AG04450 (cell line): ENCODE measurements at regions not wholly inside any gene's neighbourhood (a gene's known extent, or its start where the extent isn't known, plus 50 kb on each side); places are given as distances from the start of the nearest gene placed in this dataset.

Experiments used
- CTCF ChIA-PET: fragments of 300-600, 350-600 bp; formaldehyde crosslinking; extraction: SDS; loops from one replicate; lab custom pipeline; 2022; ENCODE audit warnings: antibody characterized with exemption, inconsistent platforms; lab: Charles Lee
- POLR2A ChIA-PET: fragments of 350-600 bp; formaldehyde crosslinking; extraction: SDS; loops from one replicate; lab custom pipeline; 2021; ENCODE audit warnings: antibody characterized with exemption, inconsistent platforms; lab: Yijun Ruan, JAX
- DNase-seq: peaks from one replicate; pipeline ENCODE4 v3.0.0-alpha.2; 2011; ENCODE audit warnings: low read depth, low spot score
- H3K27ac ChIP-seq: one replicate; pipeline ENCODE4 v1.5.1; 2012; ENCODE audit warnings: low read depth, low read length, control low read depth
- H3K27me3 ChIP-seq: one replicate; pipeline ENCODE4 v1.6.0; 2012; ENCODE audit warnings: low read length; ENCODE audit not compliant: control insufficient read depth, insufficient read depth
- H3K4me3 ChIP-seq: 2 replicates; pipeline ENCODE4 v1.5.1; 2011; ENCODE audit warnings: mild to moderate bottlenecking, low read depth, low read length, control low read depth
- H3K9me3 ChIP-seq: 2 replicates; pipeline ENCODE4 v1.5.1; 2012; ENCODE audit warnings: low read length; ENCODE audit not compliant: control insufficient read depth, insufficient read depth
- TF ChIP-seq, protein P1 (sequence below): IDR thresholded peaks from 2 replicates; pipeline ENCODE4 v1.5.1; 2011; ENCODE audit warnings: low read depth, low read length, control low read depth, inconsistent platforms

DNA sequence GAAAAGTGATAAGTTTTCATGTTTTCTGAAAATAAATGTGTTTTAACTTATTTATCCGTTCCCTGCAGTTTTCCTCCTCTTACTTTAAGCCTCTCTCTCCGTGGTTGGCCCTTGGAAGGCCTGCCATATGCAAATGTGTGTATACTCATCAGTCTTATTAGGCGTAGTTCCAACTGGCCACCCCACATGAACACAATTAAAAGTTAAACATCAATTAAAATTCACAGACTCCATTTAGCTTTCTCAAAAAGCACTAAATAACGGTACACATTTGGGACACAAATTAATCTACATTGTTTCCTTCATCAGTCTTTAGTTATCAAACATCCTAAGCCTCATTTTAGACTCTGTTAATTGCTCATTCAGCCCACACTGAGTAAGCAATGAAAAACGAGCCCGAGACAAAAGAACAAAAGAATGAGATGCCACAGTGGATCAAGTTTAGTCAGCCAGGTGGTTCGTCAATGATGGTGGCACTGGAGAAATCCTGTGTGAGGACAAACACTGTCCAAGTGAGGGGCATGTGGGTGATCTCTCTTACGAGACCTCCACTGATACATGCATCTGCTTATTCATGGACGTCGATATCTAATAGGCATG is 76.0 kb upstream of the TMCC3 start:
- H3K27me3 ChIP-seq: peaks cover 6% of the 10 kb centered on the region
- no peak overlapping the region for H3K27ac ChIP-seq
- no peak for DNase-seq
- ChIA-PET CTCF (no interaction called here), POLR2A (no interaction called here)
- H3K9me3 ChIP-seq: no peaks in the 10 kb centered on the region
- TF ChIP-seq, protein P1, sequence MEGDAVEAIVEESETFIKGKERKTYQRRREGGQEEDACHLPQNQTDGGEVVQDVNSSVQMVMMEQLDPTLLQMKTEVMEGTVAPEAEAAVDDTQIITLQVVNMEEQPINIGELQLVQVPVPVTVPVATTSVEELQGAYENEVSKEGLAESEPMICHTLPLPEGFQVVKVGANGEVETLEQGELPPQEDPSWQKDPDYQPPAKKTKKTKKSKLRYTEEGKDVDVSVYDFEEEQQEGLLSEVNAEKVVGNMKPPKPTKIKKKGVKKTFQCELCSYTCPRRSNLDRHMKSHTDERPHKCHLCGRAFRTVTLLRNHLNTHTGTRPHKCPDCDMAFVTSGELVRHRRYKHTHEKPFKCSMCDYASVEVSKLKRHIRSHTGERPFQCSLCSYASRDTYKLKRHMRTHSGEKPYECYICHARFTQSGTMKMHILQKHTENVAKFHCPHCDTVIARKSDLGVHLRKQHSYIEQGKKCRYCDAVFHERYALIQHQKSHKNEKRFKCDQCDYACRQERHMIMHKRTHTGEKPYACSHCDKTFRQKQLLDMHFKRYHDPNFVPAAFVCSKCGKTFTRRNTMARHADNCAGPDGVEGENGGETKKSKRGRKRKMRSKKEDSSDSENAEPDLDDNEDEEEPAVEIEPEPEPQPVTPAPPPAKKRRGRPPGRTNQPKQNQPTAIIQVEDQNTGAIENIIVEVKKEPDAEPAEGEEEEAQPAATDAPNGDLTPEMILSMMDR: no peak
- H3K4me3 ChIP-seq: no peak overlapping the region

DNA sequence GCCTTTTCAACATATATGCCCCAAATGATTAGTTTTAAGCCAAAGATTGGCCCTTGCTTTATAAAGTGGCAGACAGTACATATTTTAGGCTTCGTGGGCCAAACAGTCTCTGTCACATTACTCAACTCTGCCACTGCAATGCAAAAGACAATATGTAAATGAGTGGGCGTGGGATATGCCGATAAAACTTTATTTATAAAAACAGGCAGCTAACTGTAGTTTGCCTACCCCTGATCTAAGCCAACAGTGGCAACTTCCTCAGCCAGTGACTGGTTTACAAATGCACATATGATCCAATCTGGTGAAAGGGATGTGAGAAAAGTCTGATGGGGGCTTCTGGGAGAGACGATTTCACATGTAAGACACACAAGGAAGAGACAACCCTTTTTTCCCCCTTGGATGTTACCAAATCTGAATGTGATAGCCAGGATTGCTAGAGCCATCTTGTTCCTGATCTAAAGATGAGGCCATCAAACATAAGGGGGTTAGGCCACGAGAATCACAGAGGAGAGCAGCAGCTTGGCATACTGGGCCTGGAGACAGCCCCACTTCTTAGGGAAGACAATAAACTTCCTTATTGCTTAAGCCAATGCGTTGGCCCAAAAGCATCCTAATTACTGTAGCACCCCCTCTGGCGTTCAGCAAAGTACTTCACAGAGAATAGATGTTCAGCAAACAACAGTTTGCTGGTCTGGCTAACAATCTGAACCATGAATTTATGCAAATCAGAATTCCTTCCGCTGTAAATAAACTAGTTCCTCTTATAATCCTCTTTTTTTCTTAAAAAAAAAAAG is 75.2 kb upstream of the TMCC3 start:
- DNase-seq: no peak
- POLR2A ChIA-PET: no interaction called here
- H3K27me3 ChIP-seq: peaks cover 6% of the 10 kb centered on the region
- H3K4me3 ChIP-seq: no peak overlapping the region
- no peaks in the 10 kb centered on the region for H3K9me3 ChIP-seq
- TF ChIP-seq, protein P1: peak; percentile 50
- H3K27ac ChIP-seq: no peak overlapping the region
- CTCF ChIA-PET: no interaction called here

DNA sequence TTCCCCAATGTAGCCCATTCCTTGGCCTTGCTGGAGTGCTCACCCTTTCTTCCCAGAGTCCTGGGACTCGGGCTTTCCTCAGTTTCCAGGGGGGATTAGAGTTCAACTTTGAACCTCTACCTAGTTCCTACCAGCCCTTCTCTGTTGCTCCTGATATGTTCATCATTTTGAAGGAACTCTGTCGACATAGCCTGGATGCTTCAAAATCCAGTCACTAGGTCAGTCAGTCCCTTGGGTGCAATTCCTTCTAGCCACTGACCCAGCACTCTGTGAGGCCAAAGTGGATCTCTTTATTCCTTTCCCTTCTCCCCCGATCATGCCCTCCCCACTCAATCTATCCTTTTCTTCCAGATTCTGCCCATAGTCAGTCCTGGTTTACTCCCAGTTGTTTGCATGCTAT is 72.3 kb upstream of the TMCC3 start:
- TF ChIP-seq, protein P1: no peak
- no peak overlapping the region for H3K4me3 ChIP-seq
- POLR2A ChIA-PET: no interaction called here
- peaks cover 11% of the 10 kb centered on the region for H3K27me3 ChIP-seq
- DNase-seq: no peak
- no peaks in the 10 kb centered on the region for H3K9me3 ChIP-seq
- CTCF ChIA-PET: no interaction called here
- no peak overlapping the region for H3K27ac ChIP-seq

DNA sequence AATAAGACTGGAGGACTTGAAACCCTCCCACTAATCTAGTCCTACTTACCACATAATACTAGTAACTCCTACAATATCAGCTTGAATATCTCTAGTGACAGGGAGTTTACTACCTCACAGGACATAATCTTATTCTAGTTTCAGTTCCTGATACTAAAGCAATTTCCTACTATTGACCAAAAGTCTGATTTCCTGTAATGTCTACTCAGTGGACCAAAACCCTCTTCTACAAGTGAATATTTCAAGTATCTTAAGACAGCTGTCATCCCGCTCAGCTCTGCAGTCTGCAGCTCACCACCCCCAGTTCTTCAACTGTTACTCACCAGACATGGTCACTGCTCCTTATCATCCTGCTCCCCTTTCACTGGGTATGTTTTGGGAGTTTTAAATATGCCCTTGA is 70.8 kb upstream of the TMCC3 start:
- Histone ChIP-seq H3K27ac (no peak overlapping the region), H3K9me3 (no peaks in the 10 kb centered on the region), H3K4me3 (no peak overlapping the region), H3K27me3 (peaks cover 13% of the 10 kb centered on the region)
- ChIA-PET CTCF (interaction anchor here (1.0 kb wide), 1 partner anchor 11 kb away, joined by 4 read pairs; no protein-coding TSS in a partner anchor), POLR2A (no interaction called here)
- TF ChIP-seq, protein P1: no peak
- DNase-seq: no peak

DNA sequence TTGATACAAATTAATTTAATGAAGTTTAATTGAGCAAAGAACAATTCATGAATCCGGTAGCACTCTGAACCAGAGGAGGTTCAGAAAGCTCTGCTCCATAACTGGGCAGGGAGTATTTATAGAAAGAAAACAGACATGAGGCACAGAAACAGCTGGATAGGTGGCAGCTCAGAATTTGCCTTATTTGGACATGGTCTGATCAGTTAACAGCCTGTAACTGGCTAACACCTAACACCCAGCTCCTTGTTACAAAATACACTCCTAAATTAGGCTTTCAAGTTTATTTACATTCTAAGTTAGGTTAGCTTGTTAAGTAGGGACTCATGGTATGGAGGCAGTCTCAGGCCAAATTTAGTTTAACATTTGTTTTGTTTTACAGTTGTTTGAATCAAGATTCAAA is 67.8 kb upstream of the TMCC3 start:
- Histone ChIP-seq H3K27me3 (peaks cover 18% of the 10 kb centered on the region), H3K27ac (no peak overlapping the region), H3K9me3 (no peaks in the 10 kb centered on the region), H3K4me3 (no peak overlapping the region)
- no peak for DNase-seq
- TF ChIP-seq, protein P1: no peak
- CTCF ChIA-PET: no interaction called here
- POLR2A ChIA-PET: no interaction called here
